NCI-H1694 (cell line): ENCODE measurements at regions not wholly inside any gene's neighbourhood (a gene's known extent, or its start where the extent isn't known, plus 50 kb on each side); places are given as distances from the start of the nearest gene placed in this dataset.

Experiments
- DNase-seq: peaks from one replicate; lab custom pipeline; 2025; lab: John Stamatoyannopoulos, UW

GRCh38 chr12:112559784-112560183, 141.0 kb downstream of the PTPN11 start:
- no peak for DNase-seq

- no peak for DNase-seq
Observed at GRCh38 chr12:112564160-112564784, 145.5 kb downstream of the PTPN11 start.

- DNase-seq = no peak
Observed at GRCh38 chr12:112568641-112569040, 149.9 kb downstream of the PTPN11 start.

GRCh38 chr12:112570096-112570495, 151.3 kb downstream of the PTPN11 start:
- no peak for DNase-seq

GRCh38 chr12:112573141-112573540, 154.4 kb downstream of the PTPN11 start:
- no peak for DNase-seq

- DNase-seq = no peak
Observed at GRCh38 chr12:112574896-112575558, 156.3 kb downstream of the PTPN11 start.

- no peak for DNase-seq
Observed at GRCh38 chr12:112575559-112576067, 156.9 kb downstream of the PTPN11 start.

- DNase-seq = no peak
Observed at GRCh38 chr12:112577473-112578329, 159.0 kb downstream of the PTPN11 start.

- DNase-seq = no peak
Observed at GRCh38 chr12:112584266-112584722, 165.5 kb downstream of the PTPN11 start.

- no peak for DNase-seq
Observed at GRCh38 chr12:112586148-112586783, 167.5 kb downstream of the PTPN11 start.

- DNase-seq = no peak
Observed at GRCh38 chr12:112589275-112589674, 170.5 kb downstream of the PTPN11 start.

- DNase-seq = no peak
Observed at GRCh38 chr12:112590281-112590680, 171.5 kb downstream of the PTPN11 start.

GRCh38 chr12:112591488-112591887, 172.7 kb downstream of the PTPN11 start:
- no peak for DNase-seq

- DNase-seq = no peak
Observed at GRCh38 chr12:112595410-112595809, 176.7 kb downstream of the PTPN11 start.

GRCh38 chr12:112597986-112598385, 179.2 kb downstream of the PTPN11 start:
- no peak for DNase-seq

- DNase-seq = no peak
Observed at GRCh38 chr12:112598626-112599025, 179.9 kb downstream of the PTPN11 start.

- DNase-seq = no peak
Observed at GRCh38 chr12:112599871-112600270, 181.1 kb downstream of the PTPN11 start.

- no peak for DNase-seq
Observed at GRCh38 chr12:112602150-112602549, 183.4 kb downstream of the PTPN11 start.

GRCh38 chr12:112606611-112607365, 184.8 kb upstream of the RPH3A start:
- no peak for DNase-seq

GRCh38 chr12:112607427-112607826, 184.1 kb upstream of the RPH3A start:
- DNase-seq = no peak

- no peak for DNase-seq
Observed at GRCh38 chr12:112611908-112612307, 179.6 kb upstream of the RPH3A start.
